K562 (cell line): ENCODE measurements at regions not wholly inside any gene's neighbourhood (a gene's known extent, or its start where the extent isn't known, plus 50 kb on each side); places are given as distances from the start of the nearest gene placed in this dataset.

ENCODE experiments used
- ATAC-seq: fragments of 200-7000 bp; cut with Tn5 transposase; 3 replicates; pipeline ENCODE4 v1.9.1; 2020; ENCODE audit warnings: moderate library complexity
- BruUV-seq: library from RNA; stranded (reverse); fragments of 400-500 nt; replicated peaks from 2 replicates; lab custom pipeline; 2021; lab: Mats Ljungman, UMichigan
- CTCF ChIA-PET: fragments of 300-600 bp; formaldehyde crosslinking; extraction: SDS; loops from one replicate; lab custom pipeline; 2021; ENCODE audit warnings: low intra/inter-chr PET ratio; lab: Yijun Ruan, JAX
- POLR2A ChIA-PET: fragments of 300-600, 350-650 bp; sonication (Branson Sonifier 250); formaldehyde crosslinking; extraction: SDS; loops from one replicate; lab custom pipeline; 2021; ENCODE audit warnings: antibody characterized with exemption, inconsistent platforms; lab: Yijun Ruan, JAX
- DNase-seq, 4 experiments: peaks; one replicate each; pipeline versions ENCODE4 v3.0.0 to v3.0.0-alpha.2; 2011 to 2018; ENCODE audit warnings: low spot score in 3 of 4, mixed read lengths in 3 of 4; ENCODE audit errors: extremely low read depth in 1 of 4
- FAIRE-seq: peaks from 2 replicates; lab custom pipeline; 2011; peaks lifted over from hg19 to GRCh38; lab: Jason Lieb, UNC
- H2AFZ ChIP-seq: 2 replicates; pipeline ENCODE4 v1.6.0; 2011; ENCODE audit warnings: low read depth, low read length, control low read depth, inconsistent platforms
- H3K27ac ChIP-seq: fragments of 200-600 bp; 3 replicates; pipeline ENCODE4 v1.8.0; 2011; ENCODE audit warnings: low read depth, mild to moderate bottlenecking, control low read depth, inconsistent platforms, low read length, moderate library complexity, mixed read lengths; ENCODE audit errors: extremely low read depth
- H3K27me3 ChIP-seq, 2 experiments: fragments of 300-600 bp in 1 of 2; 2 replicates in 1 of 2; 3 replicates in 1 of 2; pipeline versions ENCODE4 v1.6.0 to v1.8.0; 2011; ENCODE audit warnings: inconsistent platforms in 2 of 2, low read length in 2 of 2, mild to moderate bottlenecking in 1 of 2, mixed read lengths in 1 of 2, moderate library complexity in 1 of 2; ENCODE audit not compliant: control insufficient read depth in 2 of 2, insufficient read depth in 2 of 2
- H3K36me3 ChIP-seq: fragments of 300-600 bp; 3 replicates; pipeline ENCODE4 v1.8.0; 2011; ENCODE audit warnings: mild to moderate bottlenecking, low read length, inconsistent platforms; ENCODE audit not compliant: control insufficient read depth, insufficient read depth
- H3K4me1 ChIP-seq, 2 experiments: fragments of 200-600 bp in 1 of 2; replicated peaks in 1 of 2; 2 replicates in 1 of 2; 3 replicates in 1 of 2; pipeline versions ENCODE4 v1.5.1 to v1.8.0; 2011; ENCODE audit warnings: inconsistent platforms in 2 of 2, low read length in 2 of 2, mild to moderate bottlenecking in 1 of 2, mixed read lengths in 1 of 2, moderate library complexity in 1 of 2; ENCODE audit not compliant: control insufficient read depth in 2 of 2, insufficient read depth in 2 of 2
- H3K4me2 ChIP-seq: 2 replicates; pipeline ENCODE4 v1.6.1; 2011; ENCODE audit warnings: low read length, control low read depth, inconsistent platforms, mixed read lengths; ENCODE audit not compliant: insufficient read depth
- H3K4me3 ChIP-seq: fragments of 200-600 bp; sonication (generic), shearing (Covaris generic); 2 replicates; pipeline ENCODE4 v1.5.1; 2016; ENCODE audit warnings: control low read depth, inconsistent platforms
- H3K79me2 ChIP-seq: fragments of 200-600 bp; 3 replicates; pipeline ENCODE4 v1.8.0; 2011; ENCODE audit warnings: low read length, inconsistent platforms; ENCODE audit not compliant: control insufficient read depth, insufficient read depth
- H3K9ac ChIP-seq, 2 experiments: 2 replicates each; pipeline versions ENCODE4 v1.6.0 to v1.6.1; 2011; ENCODE audit warnings: low read depth in 2 of 2, low read length in 2 of 2, control low read depth in 1 of 2, inconsistent platforms in 1 of 2, mild to moderate bottlenecking in 1 of 2, mixed read lengths in 1 of 2; ENCODE audit not compliant: insufficient read depth in 1 of 2
- H3K9me1 ChIP-seq: one replicate; pipeline ENCODE4 v1.6.0; 2011; ENCODE audit warnings: inconsistent platforms, mild to moderate bottlenecking, low read length, moderate library complexity; ENCODE audit not compliant: control insufficient read depth, insufficient read depth
- H3K9me3 ChIP-seq: replicated peaks from 2 replicates; pipeline ENCODE4 v1.5.1; 2011; ENCODE audit warnings: low read depth, low read length, inconsistent platforms; ENCODE audit not compliant: control insufficient read depth, insufficient read depth
- H4K20me1 ChIP-seq: replicated peaks from 2 replicates; pipeline ENCODE4 v1.6.1; 2011; ENCODE audit warnings: low read length, inconsistent platforms, mixed read lengths; ENCODE audit not compliant: control insufficient read depth, insufficient read depth
- CEBPG ChIP-seq, 3 experiments: fragments of 200-800 bp in 1 of 3; sonication (Bioruptor generic) in 1 of 3; sonication (generic) in 1 of 3; formaldehyde crosslinking in 1 of 3; IDR thresholded peaks in 2 of 3; conservative IDR thresholded peaks in 1 of 3; 2 replicates each; pipeline versions ENCODE4 v1.6.1 to v1.8.0; 2016 to 2022; ENCODE audit warnings: missing compliant biosample characterization in 2 of 3, missing genetic modification characterization in 2 of 3, mild to moderate bottlenecking in 1 of 3, missing genetic modification reagents in 1 of 3
- NCOR1 ChIP-seq: fragments of 450-650 bp; IDR thresholded peaks from 2 replicates; pipeline ENCODE4 v1.6.1; 2016; ENCODE audit warnings: mild to moderate bottlenecking, moderate library complexity
- PPARD ChIP-seq: fragments of 250-450 bp; sonication (Bioruptor Pico); IDR thresholded peaks from 2 replicates; pipeline ENCODE4 v1.8.0; 2022; ENCODE audit warnings: inconsistent platforms, mild to moderate bottlenecking, moderate library complexity
- in situ Hi-C: fragments of 300-500 bp; cut with MboI; formaldehyde crosslinking; loops from 4 replicates; pipeline ENCODE4 v1.15.0; 2018; ENCODE audit warnings: inconsistent platforms, mixed read lengths
- intact Hi-C: fragments of 100-400 bp; cut with micrococcal nuclease; formaldehyde crosslinking; loops from 2 replicates; pipeline ENCODE4 v1.14.2; 2022
- TF ChIP-seq, protein P1 (sequence below): fragments of 200-600 bp; sonication (generic); IDR thresholded peaks from one replicate; pipeline ENCODE4 v1.6.1; 2012; ENCODE audit warnings: mild to moderate bottlenecking, low read depth, low read length, inconsistent platforms
- TF ChIP-seq, protein P2 (sequence below): fragments of 450-650 bp; IDR thresholded peaks from 2 replicates; pipeline ENCODE4 v1.6.1; 2017; ENCODE audit warnings: mild to moderate bottlenecking, moderate library complexity
- TF ChIP-seq, protein P3 (sequence below): sonication (generic); formaldehyde crosslinking; IDR thresholded peaks from 2 replicates; pipeline ENCODE4 v1.8.1; 2023; ENCODE audit warnings: mild to moderate bottlenecking, missing genetic modification reagents, moderate library complexity

DNA sequence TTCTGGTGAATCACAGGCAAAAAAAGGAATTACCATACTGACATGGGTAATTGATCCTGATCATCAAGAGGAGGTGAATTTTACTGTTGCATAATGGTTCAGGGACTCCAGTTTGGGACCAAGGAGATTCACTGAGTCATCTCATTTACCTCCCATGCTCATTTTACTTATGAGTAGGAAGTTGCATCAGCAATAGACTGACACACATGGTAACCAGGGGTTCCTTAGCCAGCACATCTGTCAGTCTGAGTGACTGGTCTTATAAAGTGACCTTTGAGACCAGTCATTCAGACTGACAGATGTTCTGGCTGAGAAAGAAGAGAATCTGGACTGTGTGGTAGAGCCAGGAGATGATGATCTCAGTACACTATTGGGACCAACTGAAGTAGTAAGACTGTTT, 384.6 kb upstream of the CD180 start:
- no peaks in the 10 kb centered on the region for H3K4me1 ChIP-seq
- no peaks in the 10 kb centered on the region for H3K9me3 ChIP-seq
- no peaks in the 10 kb centered on the region for H3K79me2 ChIP-seq
- BruUV-seq = no TSS peak
- in situ Hi-C loops = no loop called here
- no peak overlapping the region for H3K27ac ChIP-seq
- no peak for FAIRE-seq
- H3K4me3 ChIP-seq = no peak overlapping the region
- DNase-seq = peak in 1 of 4 experiments; percentile 5
- H3K4me2 ChIP-seq = no peak overlapping the region
- H3K9ac ChIP-seq = no peak overlapping the region
- no peaks in the 10 kb centered on the region for H4K20me1 ChIP-seq
- no peaks in the 10 kb centered on the region for H3K27me3 ChIP-seq
- no peak overlapping the region for H2AFZ ChIP-seq
- H3K36me3 ChIP-seq = no peaks in the 10 kb centered on the region
- ChIA-PET CTCF (no interaction called here), POLR2A (no interaction called here)
- peak; percentile 49 for ATAC-seq
- intact Hi-C loops = no loop called here
- H3K9me1 ChIP-seq = no peaks in the 10 kb centered on the region
- TF ChIP-seq, protein P1, sequence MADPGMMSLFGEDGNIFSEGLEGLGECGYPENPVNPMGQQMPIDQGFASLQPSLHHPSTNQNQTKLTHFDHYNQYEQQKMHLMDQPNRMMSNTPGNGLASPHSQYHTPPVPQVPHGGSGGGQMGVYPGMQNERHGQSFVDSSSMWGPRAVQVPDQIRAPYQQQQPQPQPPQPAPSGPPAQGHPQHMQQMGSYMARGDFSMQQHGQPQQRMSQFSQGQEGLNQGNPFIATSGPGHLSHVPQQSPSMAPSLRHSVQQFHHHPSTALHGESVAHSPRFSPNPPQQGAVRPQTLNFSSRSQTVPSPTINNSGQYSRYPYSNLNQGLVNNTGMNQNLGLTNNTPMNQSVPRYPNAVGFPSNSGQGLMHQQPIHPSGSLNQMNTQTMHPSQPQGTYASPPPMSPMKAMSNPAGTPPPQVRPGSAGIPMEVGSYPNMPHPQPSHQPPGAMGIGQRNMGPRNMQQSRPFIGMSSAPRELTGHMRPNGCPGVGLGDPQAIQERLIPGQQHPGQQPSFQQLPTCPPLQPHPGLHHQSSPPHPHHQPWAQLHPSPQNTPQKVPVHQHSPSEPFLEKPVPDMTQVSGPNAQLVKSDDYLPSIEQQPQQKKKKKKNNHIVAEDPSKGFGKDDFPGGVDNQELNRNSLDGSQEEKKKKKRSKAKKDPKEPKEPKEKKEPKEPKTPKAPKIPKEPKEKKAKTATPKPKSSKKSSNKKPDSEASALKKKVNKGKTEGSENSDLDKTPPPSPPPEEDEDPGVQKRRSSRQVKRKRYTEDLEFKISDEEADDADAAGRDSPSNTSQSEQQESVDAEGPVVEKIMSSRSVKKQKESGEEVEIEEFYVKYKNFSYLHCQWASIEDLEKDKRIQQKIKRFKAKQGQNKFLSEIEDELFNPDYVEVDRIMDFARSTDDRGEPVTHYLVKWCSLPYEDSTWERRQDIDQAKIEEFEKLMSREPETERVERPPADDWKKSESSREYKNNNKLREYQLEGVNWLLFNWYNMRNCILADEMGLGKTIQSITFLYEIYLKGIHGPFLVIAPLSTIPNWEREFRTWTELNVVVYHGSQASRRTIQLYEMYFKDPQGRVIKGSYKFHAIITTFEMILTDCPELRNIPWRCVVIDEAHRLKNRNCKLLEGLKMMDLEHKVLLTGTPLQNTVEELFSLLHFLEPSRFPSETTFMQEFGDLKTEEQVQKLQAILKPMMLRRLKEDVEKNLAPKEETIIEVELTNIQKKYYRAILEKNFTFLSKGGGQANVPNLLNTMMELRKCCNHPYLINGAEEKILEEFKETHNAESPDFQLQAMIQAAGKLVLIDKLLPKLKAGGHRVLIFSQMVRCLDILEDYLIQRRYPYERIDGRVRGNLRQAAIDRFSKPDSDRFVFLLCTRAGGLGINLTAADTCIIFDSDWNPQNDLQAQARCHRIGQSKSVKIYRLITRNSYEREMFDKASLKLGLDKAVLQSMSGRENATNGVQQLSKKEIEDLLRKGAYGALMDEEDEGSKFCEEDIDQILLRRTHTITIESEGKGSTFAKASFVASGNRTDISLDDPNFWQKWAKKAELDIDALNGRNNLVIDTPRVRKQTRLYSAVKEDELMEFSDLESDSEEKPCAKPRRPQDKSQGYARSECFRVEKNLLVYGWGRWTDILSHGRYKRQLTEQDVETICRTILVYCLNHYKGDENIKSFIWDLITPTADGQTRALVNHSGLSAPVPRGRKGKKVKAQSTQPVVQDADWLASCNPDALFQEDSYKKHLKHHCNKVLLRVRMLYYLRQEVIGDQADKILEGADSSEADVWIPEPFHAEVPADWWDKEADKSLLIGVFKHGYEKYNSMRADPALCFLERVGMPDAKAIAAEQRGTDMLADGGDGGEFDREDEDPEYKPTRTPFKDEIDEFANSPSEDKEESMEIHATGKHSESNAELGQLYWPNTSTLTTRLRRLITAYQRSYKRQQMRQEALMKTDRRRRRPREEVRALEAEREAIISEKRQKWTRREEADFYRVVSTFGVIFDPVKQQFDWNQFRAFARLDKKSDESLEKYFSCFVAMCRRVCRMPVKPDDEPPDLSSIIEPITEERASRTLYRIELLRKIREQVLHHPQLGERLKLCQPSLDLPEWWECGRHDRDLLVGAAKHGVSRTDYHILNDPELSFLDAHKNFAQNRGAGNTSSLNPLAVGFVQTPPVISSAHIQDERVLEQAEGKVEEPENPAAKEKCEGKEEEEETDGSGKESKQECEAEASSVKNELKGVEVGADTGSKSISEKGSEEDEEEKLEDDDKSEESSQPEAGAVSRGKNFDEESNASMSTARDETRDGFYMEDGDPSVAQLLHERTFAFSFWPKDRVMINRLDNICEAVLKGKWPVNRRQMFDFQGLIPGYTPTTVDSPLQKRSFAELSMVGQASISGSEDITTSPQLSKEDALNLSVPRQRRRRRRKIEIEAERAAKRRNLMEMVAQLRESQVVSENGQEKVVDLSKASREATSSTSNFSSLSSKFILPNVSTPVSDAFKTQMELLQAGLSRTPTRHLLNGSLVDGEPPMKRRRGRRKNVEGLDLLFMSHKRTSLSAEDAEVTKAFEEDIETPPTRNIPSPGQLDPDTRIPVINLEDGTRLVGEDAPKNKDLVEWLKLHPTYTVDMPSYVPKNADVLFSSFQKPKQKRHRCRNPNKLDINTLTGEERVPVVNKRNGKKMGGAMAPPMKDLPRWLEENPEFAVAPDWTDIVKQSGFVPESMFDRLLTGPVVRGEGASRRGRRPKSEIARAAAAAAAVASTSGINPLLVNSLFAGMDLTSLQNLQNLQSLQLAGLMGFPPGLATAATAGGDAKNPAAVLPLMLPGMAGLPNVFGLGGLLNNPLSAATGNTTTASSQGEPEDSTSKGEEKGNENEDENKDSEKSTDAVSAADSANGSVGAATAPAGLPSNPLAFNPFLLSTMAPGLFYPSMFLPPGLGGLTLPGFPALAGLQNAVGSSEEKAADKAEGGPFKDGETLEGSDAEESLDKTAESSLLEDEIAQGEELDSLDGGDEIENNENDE = no peak
- TF ChIP-seq NCOR1 (no peak), PPARD (CRISPR knock-in tag) (no peak), CEBPG (CRISPR knock-in tag; IDR thresholded peaks at IDR 0.05) (no peak), CEBPG (tag; conservative IDR thresholded peaks at IDR 0.05 in 1 of 2, IDR thresholded peaks at IDR 0.05 in 1 of 2) (peak in 1 of 2 experiments; percentile 70; a peak in 2 of 4 replicates)
- TF ChIP-seq, protein P2, sequence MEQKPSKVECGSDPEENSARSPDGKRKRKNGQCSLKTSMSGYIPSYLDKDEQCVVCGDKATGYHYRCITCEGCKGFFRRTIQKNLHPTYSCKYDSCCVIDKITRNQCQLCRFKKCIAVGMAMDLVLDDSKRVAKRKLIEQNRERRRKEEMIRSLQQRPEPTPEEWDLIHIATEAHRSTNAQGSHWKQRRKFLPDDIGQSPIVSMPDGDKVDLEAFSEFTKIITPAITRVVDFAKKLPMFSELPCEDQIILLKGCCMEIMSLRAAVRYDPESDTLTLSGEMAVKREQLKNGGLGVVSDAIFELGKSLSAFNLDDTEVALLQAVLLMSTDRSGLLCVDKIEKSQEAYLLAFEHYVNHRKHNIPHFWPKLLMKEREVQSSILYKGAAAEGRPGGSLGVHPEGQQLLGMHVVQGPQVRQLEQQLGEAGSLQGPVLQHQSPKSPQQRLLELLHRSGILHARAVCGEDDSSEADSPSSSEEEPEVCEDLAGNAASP = no peak
- TF ChIP-seq, protein P3, sequence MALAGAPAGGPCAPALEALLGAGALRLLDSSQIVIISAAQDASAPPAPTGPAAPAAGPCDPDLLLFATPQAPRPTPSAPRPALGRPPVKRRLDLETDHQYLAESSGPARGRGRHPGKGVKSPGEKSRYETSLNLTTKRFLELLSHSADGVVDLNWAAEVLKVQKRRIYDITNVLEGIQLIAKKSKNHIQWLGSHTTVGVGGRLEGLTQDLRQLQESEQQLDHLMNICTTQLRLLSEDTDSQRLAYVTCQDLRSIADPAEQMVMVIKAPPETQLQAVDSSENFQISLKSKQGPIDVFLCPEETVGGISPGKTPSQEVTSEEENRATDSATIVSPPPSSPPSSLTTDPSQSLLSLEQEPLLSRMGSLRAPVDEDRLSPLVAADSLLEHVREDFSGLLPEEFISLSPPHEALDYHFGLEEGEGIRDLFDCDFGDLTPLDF (CRISPR knock-in tag) = no peak
